ENCODE measurements at regions not wholly inside any gene's neighbourhood (a gene's known extent, or its start where the extent isn't known, plus 50 kb on each side); places are given as distances from the start of the nearest gene placed in this dataset.

DNA sequence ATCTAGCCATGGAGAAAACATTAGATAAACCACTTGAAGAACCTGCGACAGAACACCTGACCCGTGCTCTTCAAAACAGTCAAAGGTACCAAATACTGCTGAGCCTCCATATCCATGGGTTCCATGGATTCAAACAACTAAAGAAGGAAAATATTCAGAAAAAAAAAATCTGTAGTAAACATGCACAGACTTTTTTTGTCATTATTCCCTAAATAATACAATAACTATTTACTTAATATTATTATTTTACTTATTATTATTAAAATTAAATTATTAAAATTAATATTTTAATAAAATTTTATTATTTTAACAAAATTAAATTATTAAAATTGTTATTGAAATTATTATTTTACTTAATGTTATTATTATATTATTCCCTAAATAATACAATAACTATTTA, 101.0 kb upstream of the PDE1C start:
- TF ChIP-seq, protein P1, sequence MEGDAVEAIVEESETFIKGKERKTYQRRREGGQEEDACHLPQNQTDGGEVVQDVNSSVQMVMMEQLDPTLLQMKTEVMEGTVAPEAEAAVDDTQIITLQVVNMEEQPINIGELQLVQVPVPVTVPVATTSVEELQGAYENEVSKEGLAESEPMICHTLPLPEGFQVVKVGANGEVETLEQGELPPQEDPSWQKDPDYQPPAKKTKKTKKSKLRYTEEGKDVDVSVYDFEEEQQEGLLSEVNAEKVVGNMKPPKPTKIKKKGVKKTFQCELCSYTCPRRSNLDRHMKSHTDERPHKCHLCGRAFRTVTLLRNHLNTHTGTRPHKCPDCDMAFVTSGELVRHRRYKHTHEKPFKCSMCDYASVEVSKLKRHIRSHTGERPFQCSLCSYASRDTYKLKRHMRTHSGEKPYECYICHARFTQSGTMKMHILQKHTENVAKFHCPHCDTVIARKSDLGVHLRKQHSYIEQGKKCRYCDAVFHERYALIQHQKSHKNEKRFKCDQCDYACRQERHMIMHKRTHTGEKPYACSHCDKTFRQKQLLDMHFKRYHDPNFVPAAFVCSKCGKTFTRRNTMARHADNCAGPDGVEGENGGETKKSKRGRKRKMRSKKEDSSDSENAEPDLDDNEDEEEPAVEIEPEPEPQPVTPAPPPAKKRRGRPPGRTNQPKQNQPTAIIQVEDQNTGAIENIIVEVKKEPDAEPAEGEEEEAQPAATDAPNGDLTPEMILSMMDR (IDR thresholded peaks at IDR 0.05) = no peak
- TF ChIP-seq POLR2A (IDR thresholded peaks at IDR 0.05) = no peak
- no peak for TF ChIP-seq POLR2AphosphoS5 (IDR thresholded peaks at IDR 0.05; ENCODE audit: insufficient read depth in 1 of 2, low read depth in 1 of 2)

Data from vagina (tissue), 2 donors.